Stromal cell of bone marrow (primary cell): ENCODE measurements at regions not wholly inside any gene's neighbourhood (a gene's known extent, or its start where the extent isn't known, plus 50 kb on each side); places are given as distances from the start of the nearest gene placed in this dataset.
"Not testable (repeated sequence)": the region's sequence is repeated elsewhere in the genome, so short reads cannot be mapped to it uniquely, and the experiment has no call there.

Source experiments
- DNase-seq: peaks from one replicate; pipeline ENCODE4 v3.0.0-alpha.2; 2012; ENCODE audit warnings: low read depth

GRCh38 chr2:238521002-238521401 is 94.3 kb downstream of the ASB1 start:
- DNase-seq, result no peak

GRCh38 chr2:238521870-238522269 is 95.1 kb downstream of the ASB1 start:
- DNase-seq, result no peak

GRCh38 chr2:238523158-238524110 is 96.7 kb downstream of the ASB1 start:
- no peak for DNase-seq

- no peak for DNase-seq
These were observed 97.8 kb downstream of the ASB1 start for GRCh38 chr2:238524426-238524983.

GRCh38 chr2:238525990-238526389 is 99.3 kb downstream of the ASB1 start:
- DNase-seq, result no peak

GRCh38 chr2:238527565-238527964 is 100.8 kb downstream of the ASB1 start:
- DNase-seq, result no peak

GRCh38 chr2:238528953-238529781 is 102.4 kb downstream of the ASB1 start:
- no peak for DNase-seq

GRCh38 chr2:238531017-238531645 is 104.4 kb downstream of the ASB1 start:
- DNase-seq, result not testable (repeated sequence)

GRCh38 chr2:238543732-238544131 is 117.0 kb downstream of the ASB1 start:
- not testable (repeated sequence) for DNase-seq

- DNase-seq, result no peak
These were observed 122.3 kb downstream of the ASB1 start for GRCh38 chr2:238548902-238549462.

- no peak for DNase-seq
These were observed 123.1 kb downstream of the ASB1 start for GRCh38 chr2:238549866-238550265.

- DNase-seq, result no peak
These were observed 124.4 kb downstream of the ASB1 start for GRCh38 chr2:238551091-238551490.

GRCh38 chr2:238552226-238552625 is 125.5 kb downstream of the ASB1 start:
- DNase-seq, result no peak

GRCh38 chr2:238553159-238553558 is 126.4 kb downstream of the ASB1 start:
- no peak for DNase-seq

GRCh38 chr2:238554468-238555315 is 128.0 kb downstream of the ASB1 start:
- no peak for DNase-seq

- DNase-seq, result no peak
These were observed 129.2 kb downstream of the ASB1 start for GRCh38 chr2:238555786-238556542.

- no peak for DNase-seq
These were observed 130.7 kb downstream of the ASB1 start for GRCh38 chr2:238557431-238557830.

GRCh38 chr2:238557936-238558335 is 131.2 kb downstream of the ASB1 start:
- no peak for DNase-seq

- DNase-seq, result no peak
These were observed 131.9 kb downstream of the ASB1 start for GRCh38 chr2:238558456-238559099.

GRCh38 chr2:238560234-238560633 is 133.5 kb downstream of the ASB1 start:
- DNase-seq, result no peak
